Suppressor macrophage treated with lipopolysaccharide for 4 hours (primary cell): ENCODE measurements at regions not wholly inside any gene's neighbourhood (a gene's known extent, or its start where the extent isn't known, plus 50 kb on each side); places are given as distances from the start of the nearest gene placed in this dataset.
A peak's percentile ranks its signal among the peaks of the same experiment; 100 is the strongest.
"Not testable (repeated sequence)": the region's sequence is repeated elsewhere in the genome, so short reads cannot be mapped to it uniquely, and the experiment has no call there.

Experiments used
- DNase-seq: peaks from one replicate; pipeline ENCODE4 v3.0.0-alpha.2; 2020

GRCh38 chr3:171983685-171984084 is 55.7 kb upstream of the FNDC3B start:
- not testable (repeated sequence) for DNase-seq

- peak; percentile 81 for DNase-seq
Observed at GRCh38 chr3:171984883-171985282, 54.5 kb upstream of the FNDC3B start.

GRCh38 chr3:171986176-171986575 is 53.2 kb upstream of the FNDC3B start:
- DNase-seq = peak; percentile 73

GRCh38 chr3:171986757-171987518 is 52.4 kb upstream of the FNDC3B start:
- DNase-seq = no peak
